ENCODE measurements at regions not wholly inside any gene's neighbourhood (a gene's known extent, or its start where the extent isn't known, plus 50 kb on each side); places are given as distances from the start of the nearest gene placed in this dataset.

DNA sequence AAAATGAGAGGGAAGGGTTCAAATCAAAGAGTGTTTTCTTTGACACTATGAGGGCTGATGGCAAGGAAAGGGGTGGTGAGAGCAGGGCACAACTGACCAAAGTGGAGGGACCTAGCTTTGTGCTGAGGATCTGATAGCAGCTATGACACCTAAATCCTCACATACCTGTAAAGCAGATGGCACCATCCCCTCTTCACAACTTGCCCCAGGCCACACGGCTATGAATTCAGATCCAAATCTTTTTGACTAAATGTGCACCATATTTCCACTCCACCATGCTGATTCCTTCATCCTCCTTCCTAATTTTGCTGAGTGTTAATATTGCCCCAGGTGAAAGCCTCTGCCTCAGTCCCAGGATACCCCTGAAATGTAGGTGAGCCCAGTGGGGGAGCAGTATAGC is 385.7 kb downstream of the PLPP3 start:
- Histone ChIP-seq H3K4me1 (ENCODE audit: control insufficient read depth, extremely low read depth, insufficient read depth, low read length) (peaks cover 3% of the 10 kb centered on the region), H2AFZ (ENCODE audit: low read length) (no peak overlapping the region), H3K27ac (ENCODE audit: insufficient read depth, low read length) (no peak overlapping the region), H3K79me2 (ENCODE audit: control insufficient read depth, insufficient read depth, low read length) (no peaks in the 10 kb centered on the region), H3K4me3 (replicated peaks in 1 of 4; ENCODE audit: control extremely low read depth in 1 of 4, insufficient read depth in 1 of 4, low read depth in 3 of 4, low read length in 4 of 4) (no peak overlapping the region), H3K9ac (ENCODE audit: insufficient read depth, low read length) (no peak overlapping the region), H3K36me3 (ENCODE audit: control insufficient read depth, insufficient read depth, low read length) (no peaks in the 10 kb centered on the region), H3K9me3 (ENCODE audit: control insufficient read depth, insufficient read depth, low read depth, low read length) (no peaks in the 10 kb centered on the region), H4K20me1 (ENCODE audit: control insufficient read depth, extremely low read depth, insufficient read depth, low read length) (no peaks in the 10 kb centered on the region), H3K4me2 (ENCODE audit: extremely low read depth, insufficient read depth, low read length) (no peak overlapping the region), H3K27me3 (ENCODE audit: control insufficient read depth, insufficient read depth, low read length) (no peaks in the 10 kb centered on the region)
- DNase-seq (ENCODE audit: low read depth in 2 of 2), result no peak
- no peak for TF ChIP-seq EZH2 (IDR thresholded peaks at IDR 0.05; ENCODE audit: low read length, missing control alignments)
- TF ChIP-seq, protein P1, sequence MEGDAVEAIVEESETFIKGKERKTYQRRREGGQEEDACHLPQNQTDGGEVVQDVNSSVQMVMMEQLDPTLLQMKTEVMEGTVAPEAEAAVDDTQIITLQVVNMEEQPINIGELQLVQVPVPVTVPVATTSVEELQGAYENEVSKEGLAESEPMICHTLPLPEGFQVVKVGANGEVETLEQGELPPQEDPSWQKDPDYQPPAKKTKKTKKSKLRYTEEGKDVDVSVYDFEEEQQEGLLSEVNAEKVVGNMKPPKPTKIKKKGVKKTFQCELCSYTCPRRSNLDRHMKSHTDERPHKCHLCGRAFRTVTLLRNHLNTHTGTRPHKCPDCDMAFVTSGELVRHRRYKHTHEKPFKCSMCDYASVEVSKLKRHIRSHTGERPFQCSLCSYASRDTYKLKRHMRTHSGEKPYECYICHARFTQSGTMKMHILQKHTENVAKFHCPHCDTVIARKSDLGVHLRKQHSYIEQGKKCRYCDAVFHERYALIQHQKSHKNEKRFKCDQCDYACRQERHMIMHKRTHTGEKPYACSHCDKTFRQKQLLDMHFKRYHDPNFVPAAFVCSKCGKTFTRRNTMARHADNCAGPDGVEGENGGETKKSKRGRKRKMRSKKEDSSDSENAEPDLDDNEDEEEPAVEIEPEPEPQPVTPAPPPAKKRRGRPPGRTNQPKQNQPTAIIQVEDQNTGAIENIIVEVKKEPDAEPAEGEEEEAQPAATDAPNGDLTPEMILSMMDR (conservative IDR thresholded peaks at IDR 0.05 in 1 of 2, IDR thresholded peaks at IDR 0.05 in 1 of 2; ENCODE audit: low read depth in 1 of 2, low read length in 2 of 2), result no peak

DNA sequence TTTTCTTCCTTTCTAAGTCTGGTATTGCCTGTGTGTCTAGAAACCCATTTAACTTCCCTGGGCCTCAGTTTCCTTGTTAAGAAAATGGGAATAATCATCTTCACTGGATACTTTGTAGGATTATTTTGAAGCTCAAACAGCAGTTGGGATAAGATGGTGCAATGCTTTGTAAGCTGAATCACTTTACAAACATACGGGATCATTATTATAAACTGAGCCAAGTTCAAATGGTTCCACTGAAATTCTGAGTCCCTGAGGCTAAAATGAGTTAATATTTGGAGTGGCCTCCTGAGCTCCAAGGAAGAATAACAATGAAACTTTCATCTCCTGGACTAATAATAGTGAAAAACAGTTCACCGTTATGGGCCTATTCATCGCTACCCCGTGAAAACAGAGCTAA is 388.0 kb downstream of the PLPP3 start:
- Histone ChIP-seq H3K9me3 (ENCODE audit: control insufficient read depth, insufficient read depth, low read depth, low read length) (no peaks in the 10 kb centered on the region), H3K27me3 (ENCODE audit: control insufficient read depth, insufficient read depth, low read length) (no peaks in the 10 kb centered on the region), H3K4me1 (ENCODE audit: control insufficient read depth, extremely low read depth, insufficient read depth, low read length) (peaks cover 3% of the 10 kb centered on the region), H4K20me1 (ENCODE audit: control insufficient read depth, extremely low read depth, insufficient read depth, low read length) (no peaks in the 10 kb centered on the region), H3K36me3 (ENCODE audit: control insufficient read depth, insufficient read depth, low read length) (no peaks in the 10 kb centered on the region), H3K79me2 (ENCODE audit: control insufficient read depth, insufficient read depth, low read length) (no peaks in the 10 kb centered on the region), H3K27ac (ENCODE audit: insufficient read depth, low read length) (no peak overlapping the region), H3K9ac (ENCODE audit: insufficient read depth, low read length) (no peak overlapping the region), H2AFZ (ENCODE audit: low read length) (no peak overlapping the region), H3K4me2 (ENCODE audit: extremely low read depth, insufficient read depth, low read length) (no peak overlapping the region), H3K4me3 (replicated peaks in 1 of 4; ENCODE audit: control extremely low read depth in 1 of 4, insufficient read depth in 1 of 4, low read depth in 3 of 4, low read length in 4 of 4) (no peak overlapping the region)
- peak in 1 of 2 donors; percentile 51 for DNase-seq (ENCODE audit: low read depth in 2 of 2)
- TF ChIP-seq, protein P1 (conservative IDR thresholded peaks at IDR 0.05 in 1 of 2, IDR thresholded peaks at IDR 0.05 in 1 of 2; ENCODE audit: low read depth in 1 of 2, low read length in 2 of 2), result no peak
- no peak for TF ChIP-seq EZH2 (IDR thresholded peaks at IDR 0.05; ENCODE audit: low read length, missing control alignments)

DNA sequence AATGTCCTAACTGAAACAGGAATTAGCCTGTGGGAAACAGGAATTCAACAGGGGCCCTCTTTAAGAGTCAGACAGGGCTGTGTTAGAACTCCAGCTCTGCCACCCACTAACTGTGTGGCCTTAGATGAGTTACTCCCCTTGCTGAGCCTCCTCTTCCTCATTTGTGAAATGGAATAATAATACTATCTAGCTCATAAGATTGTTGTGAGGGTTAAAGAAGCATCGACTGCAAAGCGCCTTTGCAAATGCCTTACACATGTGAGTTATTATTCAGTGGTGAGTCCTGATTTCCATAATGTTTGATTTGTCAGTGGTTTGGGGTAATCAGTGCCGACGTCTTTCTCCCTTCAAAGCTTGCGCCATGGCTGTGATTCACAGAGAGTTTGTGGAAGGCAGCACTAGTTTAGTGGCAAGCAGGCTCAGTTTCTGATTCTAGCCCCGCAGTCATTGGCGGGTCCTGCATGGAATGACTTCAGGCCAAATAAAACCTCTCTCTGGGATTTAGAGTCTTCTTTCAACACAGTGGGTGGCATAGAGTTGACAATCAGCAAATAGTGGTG is 388.5 kb downstream of the PLPP3 start:
- DNase-seq (ENCODE audit: low read depth in 2 of 2), result peak in 1 of 2 donors; percentile 46
- Histone ChIP-seq H3K9ac (ENCODE audit: insufficient read depth, low read length) (no peak overlapping the region), H3K4me3 (replicated peaks in 1 of 4; ENCODE audit: control extremely low read depth in 1 of 4, insufficient read depth in 1 of 4, low read depth in 3 of 4, low read length in 4 of 4) (no peak overlapping the region), H4K20me1 (ENCODE audit: control insufficient read depth, extremely low read depth, insufficient read depth, low read length) (no peaks in the 10 kb centered on the region), H3K27me3 (ENCODE audit: control insufficient read depth, insufficient read depth, low read length) (no peaks in the 10 kb centered on the region), H3K4me1 (ENCODE audit: control insufficient read depth, extremely low read depth, insufficient read depth, low read length) (peaks cover 3% of the 10 kb centered on the region), H3K4me2 (ENCODE audit: extremely low read depth, insufficient read depth, low read length) (no peak overlapping the region), H3K79me2 (ENCODE audit: control insufficient read depth, insufficient read depth, low read length) (no peaks in the 10 kb centered on the region), H2AFZ (ENCODE audit: low read length) (no peak overlapping the region), H3K9me3 (ENCODE audit: control insufficient read depth, insufficient read depth, low read depth, low read length) (no peaks in the 10 kb centered on the region), H3K27ac (ENCODE audit: insufficient read depth, low read length) (no peak overlapping the region), H3K36me3 (ENCODE audit: control insufficient read depth, insufficient read depth, low read length) (no peaks in the 10 kb centered on the region)
- TF ChIP-seq EZH2 (IDR thresholded peaks at IDR 0.05; ENCODE audit: low read length, missing control alignments), result no peak
- TF ChIP-seq, protein P1 (conservative IDR thresholded peaks at IDR 0.05 in 1 of 2, IDR thresholded peaks at IDR 0.05 in 1 of 2; ENCODE audit: low read depth in 1 of 2, low read length in 2 of 2), result no peak
